SK-N-SH (cell line): ENCODE measurements at regions not wholly inside any gene's neighbourhood (a gene's known extent, or its start where the extent isn't known, plus 50 kb on each side); places are given as distances from the start of the nearest gene placed in this dataset.

ENCODE experiments used
- CHD2 ChIP-seq: fragments of 150-350 bp; IDR thresholded peaks from 2 replicates; pipeline ENCODE4 v1.6.1; 2018; ENCODE audit warnings: low read length; ENCODE audit not compliant: partially characterized antibody
- EZH2phosphoT487 ChIP-seq: fragments of 200-600 bp; sonication (generic); IDR thresholded peaks from 2 replicates; pipeline ENCODE4 v1.6.1; 2017; ENCODE audit warnings: low read depth, mixed run types, mild to moderate bottlenecking, antibody characterized with exemption, moderate library complexity, borderline replicate concordance
- GATA2 ChIP-seq: sonication (generic); formaldehyde crosslinking; IDR thresholded peaks from 2 replicates; pipeline ENCODE4 v1.5.0; 2020; ENCODE audit warnings: mild to moderate bottlenecking, missing genetic modification reagents
- JUND ChIP-seq: IDR thresholded peaks from 2 replicates; pipeline ENCODE4 v1.4.0; 2012
- MXI1 ChIP-seq: IDR thresholded peaks from 2 replicates; pipeline ENCODE4 v1.6.1; 2012; ENCODE audit warnings: mild to moderate bottlenecking, low read depth, low read length, improper control_type of control experiment
- NFIC ChIP-seq: IDR thresholded peaks from 2 replicates; pipeline ENCODE4 v1.4.0; 2012; ENCODE audit warnings: borderline replicate concordance
- POLR2AphosphoS5 ChIP-seq: IDR thresholded peaks from 2 replicates; pipeline ENCODE4 v1.6.1; 2012; ENCODE audit warnings: low read depth, low read length
- RAD21 ChIP-seq: IDR thresholded peaks from 2 replicates; pipeline ENCODE4 v1.6.1; 2012; ENCODE audit warnings: mild to moderate bottlenecking, low read length
- RCOR1 ChIP-seq: fragments of 150-350 bp; IDR thresholded peaks from 2 replicates; pipeline ENCODE4 v1.6.1; 2017; ENCODE audit warnings: antibody characterized with exemption, low read length
- SMC3 ChIP-seq: IDR thresholded peaks from 2 replicates; pipeline ENCODE4 v1.6.1; 2012; ENCODE audit warnings: low read depth, low read length, improper control_type of control experiment
- TAF1 ChIP-seq: IDR thresholded peaks from 2 replicates; pipeline ENCODE4 v1.6.1; 2012; ENCODE audit warnings: low read depth, mild to moderate bottlenecking, low read length, moderate library complexity, borderline replicate concordance
- TF ChIP-seq, protein P1 (sequence below): fragments of 200-600 bp; sonication (generic); IDR thresholded peaks from 2 replicates; pipeline ENCODE4 v1.6.1; 2017; ENCODE audit warnings: antibody characterized with exemption, mild to moderate bottlenecking, moderate library complexity
- TF ChIP-seq, protein P2 (sequence below): fragments of 150-350 bp; IDR thresholded peaks from 2 replicates; pipeline ENCODE4 v1.6.1; 2017; ENCODE audit warnings: antibody characterized with exemption, low read length, low read depth, borderline replicate concordance
- TF ChIP-seq, protein P3 (sequence below): IDR thresholded peaks from 2 replicates; pipeline ENCODE4; 2012

DNA sequence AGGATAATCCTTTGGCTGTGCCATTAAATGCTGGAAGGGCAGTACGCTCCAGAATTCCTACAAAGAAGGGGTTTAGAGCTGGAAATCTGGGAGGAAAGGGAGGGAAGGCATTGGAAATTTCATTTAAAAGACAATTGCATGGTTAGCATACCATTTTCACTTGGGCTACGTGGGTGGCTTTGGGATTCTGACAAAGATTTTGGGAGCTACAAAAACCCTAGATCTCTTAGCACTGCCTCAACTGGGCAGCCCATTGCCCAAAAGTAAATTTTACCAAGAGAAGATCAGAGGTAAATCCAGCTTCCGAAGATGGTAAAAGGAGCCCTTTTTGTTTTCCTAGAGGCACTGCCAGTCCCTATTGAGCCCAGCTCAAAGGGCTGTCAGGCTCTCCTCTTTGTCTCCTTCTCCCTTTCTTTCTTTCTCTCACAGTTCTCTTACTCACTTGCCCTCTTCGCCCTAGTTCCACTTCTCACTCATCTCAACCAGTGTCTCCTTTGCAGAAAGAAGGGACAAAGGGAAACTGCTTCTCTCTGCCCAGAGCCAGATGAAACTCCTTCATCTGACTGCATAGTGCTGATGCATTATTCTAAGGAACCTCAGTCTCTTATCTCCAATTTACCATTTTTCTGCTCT, 125.4 kb upstream of the PLEKHA5 start:
- TF ChIP-seq POLR2AphosphoS5 (no peak), RCOR1 (no peak), GATA2 (CRISPR knock-in tag) (no peak), JUND (no peak), TAF1 (no peak), RAD21 (no peak), SMC3 (no peak), CHD2 (no peak), EZH2phosphoT487 (no peak), MXI1 (no peak), NFIC (no peak)
- TF ChIP-seq, protein P1, sequence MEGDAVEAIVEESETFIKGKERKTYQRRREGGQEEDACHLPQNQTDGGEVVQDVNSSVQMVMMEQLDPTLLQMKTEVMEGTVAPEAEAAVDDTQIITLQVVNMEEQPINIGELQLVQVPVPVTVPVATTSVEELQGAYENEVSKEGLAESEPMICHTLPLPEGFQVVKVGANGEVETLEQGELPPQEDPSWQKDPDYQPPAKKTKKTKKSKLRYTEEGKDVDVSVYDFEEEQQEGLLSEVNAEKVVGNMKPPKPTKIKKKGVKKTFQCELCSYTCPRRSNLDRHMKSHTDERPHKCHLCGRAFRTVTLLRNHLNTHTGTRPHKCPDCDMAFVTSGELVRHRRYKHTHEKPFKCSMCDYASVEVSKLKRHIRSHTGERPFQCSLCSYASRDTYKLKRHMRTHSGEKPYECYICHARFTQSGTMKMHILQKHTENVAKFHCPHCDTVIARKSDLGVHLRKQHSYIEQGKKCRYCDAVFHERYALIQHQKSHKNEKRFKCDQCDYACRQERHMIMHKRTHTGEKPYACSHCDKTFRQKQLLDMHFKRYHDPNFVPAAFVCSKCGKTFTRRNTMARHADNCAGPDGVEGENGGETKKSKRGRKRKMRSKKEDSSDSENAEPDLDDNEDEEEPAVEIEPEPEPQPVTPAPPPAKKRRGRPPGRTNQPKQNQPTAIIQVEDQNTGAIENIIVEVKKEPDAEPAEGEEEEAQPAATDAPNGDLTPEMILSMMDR: no peak
- TF ChIP-seq, protein P2, sequence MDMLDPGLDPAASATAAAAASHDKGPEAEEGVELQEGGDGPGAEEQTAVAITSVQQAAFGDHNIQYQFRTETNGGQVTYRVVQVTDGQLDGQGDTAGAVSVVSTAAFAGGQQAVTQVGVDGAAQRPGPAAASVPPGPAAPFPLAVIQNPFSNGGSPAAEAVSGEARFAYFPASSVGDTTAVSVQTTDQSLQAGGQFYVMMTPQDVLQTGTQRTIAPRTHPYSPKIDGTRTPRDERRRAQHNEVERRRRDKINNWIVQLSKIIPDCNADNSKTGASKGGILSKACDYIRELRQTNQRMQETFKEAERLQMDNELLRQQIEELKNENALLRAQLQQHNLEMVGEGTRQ: no peak
- TF ChIP-seq, protein P3, sequence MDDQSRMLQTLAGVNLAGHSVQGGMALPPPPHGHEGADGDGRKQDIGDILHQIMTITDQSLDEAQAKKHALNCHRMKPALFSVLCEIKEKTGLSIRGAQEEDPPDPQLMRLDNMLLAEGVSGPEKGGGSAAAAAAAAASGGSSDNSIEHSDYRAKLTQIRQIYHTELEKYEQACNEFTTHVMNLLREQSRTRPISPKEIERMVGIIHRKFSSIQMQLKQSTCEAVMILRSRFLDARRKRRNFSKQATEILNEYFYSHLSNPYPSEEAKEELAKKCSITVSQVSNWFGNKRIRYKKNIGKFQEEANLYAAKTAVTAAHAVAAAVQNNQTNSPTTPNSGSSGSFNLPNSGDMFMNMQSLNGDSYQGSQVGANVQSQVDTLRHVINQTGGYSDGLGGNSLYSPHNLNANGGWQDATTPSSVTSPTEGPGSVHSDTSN: no peak
